HG02763 (cell line): ENCODE measurements at regions not wholly inside any gene's neighbourhood (a gene's known extent, or its start where the extent isn't known, plus 50 kb on each side); places are given as distances from the start of the nearest gene placed in this dataset.
"Not testable (repeated sequence)": the region's sequence is repeated elsewhere in the genome, so short reads cannot be mapped to it uniquely, and the experiment has no call there.

Source experiments
- ATAC-seq: cut with Tn5 transposase; IDR thresholded peaks from one replicate; pipeline ENCODE4 v1.9.1; 2021; ENCODE audit warnings: mild to moderate bottlenecking, moderate library complexity; ENCODE audit not compliant: unreplicated experiment

- ATAC-seq: no peak
Measured at GRCh38 chr7:68754414-68754813, 843.9 kb upstream of the AUTS2 start.

DNA sequence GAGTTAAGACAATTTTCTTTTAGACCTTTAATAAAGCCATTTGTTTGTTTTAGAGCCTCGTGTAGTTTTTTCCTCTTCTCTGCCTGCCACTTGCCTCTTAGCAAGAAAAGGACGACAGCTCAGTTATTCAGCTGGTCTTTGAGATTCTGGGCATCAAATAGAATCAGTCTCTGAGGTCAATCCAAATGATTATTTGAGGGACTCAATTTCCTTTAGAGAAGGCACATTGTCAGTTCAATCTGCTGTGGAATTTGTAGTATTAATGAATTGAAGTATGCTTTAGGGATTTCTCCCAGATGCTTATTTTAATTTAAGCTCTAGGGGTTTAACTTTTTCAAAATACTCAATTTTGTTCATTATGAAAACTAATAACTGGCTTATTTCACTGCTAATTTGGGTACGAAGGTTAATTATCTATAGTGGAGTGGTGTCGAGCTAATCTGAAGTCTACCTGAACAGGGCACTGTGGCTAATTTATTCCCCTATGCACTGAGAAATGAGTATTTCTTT is 841.2 kb upstream of the AUTS2 start:
- ATAC-seq: no peak

DNA sequence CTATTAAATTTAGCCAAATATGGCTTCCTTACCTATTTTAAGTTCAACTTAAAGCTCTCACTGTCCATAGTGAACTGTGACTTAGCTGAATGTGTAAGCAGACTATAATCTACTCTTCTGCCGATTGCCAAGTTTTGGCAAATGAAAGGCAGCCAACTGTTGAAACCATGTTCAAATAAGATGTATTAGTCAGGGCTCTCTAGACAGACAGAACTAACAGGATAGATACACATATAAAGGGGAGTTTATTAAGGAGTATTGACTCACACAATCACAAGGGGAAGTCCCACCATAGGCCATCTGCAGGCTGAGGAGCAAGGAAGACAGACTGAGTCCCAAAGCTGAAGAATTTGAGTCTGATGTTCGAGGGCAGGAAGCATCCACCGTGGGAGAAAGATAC is 837.7 kb upstream of the AUTS2 start:
- no peak for ATAC-seq

GRCh38 chr7:68767462-68767861 is 830.8 kb upstream of the AUTS2 start:
- no peak for ATAC-seq

DNA sequence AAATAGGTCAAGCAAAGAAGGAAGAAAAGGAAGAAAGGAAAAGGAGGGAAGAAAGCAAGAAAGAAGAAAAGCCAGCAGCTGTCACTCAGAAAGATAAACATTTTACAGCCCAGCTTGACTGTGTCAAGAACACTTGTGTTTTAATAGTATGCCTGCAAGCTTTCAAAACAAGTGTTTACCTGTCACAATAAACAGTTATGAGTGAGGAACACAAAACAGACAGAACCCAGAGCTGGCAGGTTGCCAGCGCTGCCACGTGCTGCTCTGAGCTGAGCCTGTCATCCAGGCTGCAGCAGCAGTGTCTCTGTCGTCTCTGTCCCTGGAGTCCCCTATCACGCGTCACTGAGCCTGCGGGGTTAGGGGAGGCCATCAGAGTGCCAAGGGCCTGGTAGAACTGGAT is 827.6 kb upstream of the AUTS2 start:
- no peak for ATAC-seq

- ATAC-seq: no peak
Measured at GRCh38 chr7:68776326-68776725, 821.9 kb upstream of the AUTS2 start.

DNA sequence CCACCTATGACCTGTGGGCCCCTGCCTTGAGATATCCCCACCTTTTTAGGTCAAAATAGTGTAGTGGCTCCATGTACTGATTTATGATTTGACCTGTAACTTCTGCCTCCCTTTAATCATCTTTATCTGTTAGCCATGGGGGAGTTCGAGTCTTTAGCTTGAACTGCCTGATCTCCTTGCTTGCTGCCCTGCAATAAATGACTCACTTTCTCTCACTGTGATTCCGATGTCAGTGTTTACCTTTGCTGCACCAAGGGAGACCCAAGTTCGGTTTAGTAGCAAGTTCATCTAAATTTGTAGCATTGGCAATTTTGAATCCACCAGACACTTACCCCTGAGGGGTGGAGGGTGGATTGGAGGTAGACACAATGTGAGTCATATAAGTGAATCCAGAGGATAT is 814.6 kb upstream of the AUTS2 start:
- ATAC-seq: no peak

DNA sequence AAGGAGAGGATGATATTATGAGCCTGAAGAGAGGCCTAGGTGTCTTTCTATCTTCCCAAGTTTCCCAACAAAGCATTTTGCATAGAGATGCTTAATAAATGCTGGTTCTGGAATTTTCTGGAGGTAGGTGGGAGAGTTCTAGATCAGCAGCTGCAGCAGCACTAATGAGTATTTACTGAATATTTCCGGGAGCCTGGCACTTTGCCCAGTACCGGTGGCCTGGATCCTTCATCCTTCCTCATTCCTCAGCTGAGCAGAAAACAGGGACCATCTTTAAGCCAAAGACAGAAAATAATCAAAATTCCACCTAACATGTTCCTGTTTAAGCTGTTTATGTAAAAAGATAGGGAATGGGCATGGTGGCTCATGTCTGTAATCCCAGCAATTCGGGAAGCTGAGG is 813.2 kb upstream of the AUTS2 start:
- no peak for ATAC-seq

- ATAC-seq: no peak
Measured at GRCh38 chr7:68787566-68787965, 810.7 kb upstream of the AUTS2 start.

DNA sequence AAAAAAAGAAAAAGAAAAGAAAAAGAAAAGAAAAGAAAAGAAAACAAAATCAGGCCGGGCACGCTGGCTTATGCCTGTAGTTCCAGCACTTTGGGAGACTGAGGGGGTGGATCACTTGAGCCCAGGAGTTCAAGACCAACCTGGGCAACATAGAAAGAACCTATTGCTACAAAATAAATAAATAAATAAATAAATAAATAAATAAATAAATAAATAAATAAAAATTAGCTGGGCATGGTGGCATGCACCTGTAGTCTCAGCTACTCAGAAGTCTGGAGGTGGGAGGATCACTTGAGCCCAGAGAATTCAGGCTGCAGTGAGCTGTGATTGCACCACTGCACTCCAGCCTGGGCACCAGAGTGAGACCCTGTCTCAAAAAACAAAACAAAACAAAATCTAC is 809.7 kb upstream of the AUTS2 start:
- ATAC-seq: not testable (repeated sequence)

DNA sequence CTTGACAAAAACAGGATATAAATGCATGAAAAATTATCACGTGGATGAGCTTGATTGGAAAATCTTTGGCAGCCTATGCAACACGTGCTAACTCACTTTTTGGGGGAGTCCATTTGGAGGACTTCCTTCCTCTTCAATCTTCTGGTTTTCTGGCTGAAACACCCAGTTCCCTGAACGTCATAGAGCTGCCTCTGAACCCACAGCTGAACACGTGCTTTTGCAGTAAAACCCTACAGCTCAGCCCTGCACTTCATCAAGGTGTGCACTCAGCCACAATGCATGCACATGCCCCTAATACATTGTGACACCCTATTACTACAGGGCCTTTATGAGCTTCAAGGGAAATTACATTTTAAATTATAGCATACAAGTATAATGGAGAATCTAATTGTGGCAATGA is 808.7 kb upstream of the AUTS2 start:
- ATAC-seq: no peak

- ATAC-seq: no peak
Measured at GRCh38 chr7:68792351-68792750, 805.9 kb upstream of the AUTS2 start.

DNA sequence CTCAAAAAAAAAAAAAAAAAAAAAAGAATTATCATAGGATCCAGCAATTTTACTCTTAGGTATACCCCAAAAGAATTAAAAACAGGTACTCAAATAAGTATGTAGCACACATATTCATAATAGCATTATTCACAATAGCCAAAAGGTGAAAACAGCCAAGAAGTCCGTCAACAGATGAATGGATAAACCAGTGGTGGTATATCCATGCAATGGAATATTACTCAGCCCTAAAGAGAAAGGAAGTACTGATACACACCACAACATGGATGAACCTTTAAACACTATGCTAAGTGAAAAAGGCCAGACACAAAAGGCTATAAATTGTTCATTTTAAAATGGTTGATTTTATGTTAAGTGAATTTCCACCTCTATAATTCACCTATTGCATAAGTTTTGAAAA is 804.8 kb upstream of the AUTS2 start:
- ATAC-seq: no peak

DNA sequence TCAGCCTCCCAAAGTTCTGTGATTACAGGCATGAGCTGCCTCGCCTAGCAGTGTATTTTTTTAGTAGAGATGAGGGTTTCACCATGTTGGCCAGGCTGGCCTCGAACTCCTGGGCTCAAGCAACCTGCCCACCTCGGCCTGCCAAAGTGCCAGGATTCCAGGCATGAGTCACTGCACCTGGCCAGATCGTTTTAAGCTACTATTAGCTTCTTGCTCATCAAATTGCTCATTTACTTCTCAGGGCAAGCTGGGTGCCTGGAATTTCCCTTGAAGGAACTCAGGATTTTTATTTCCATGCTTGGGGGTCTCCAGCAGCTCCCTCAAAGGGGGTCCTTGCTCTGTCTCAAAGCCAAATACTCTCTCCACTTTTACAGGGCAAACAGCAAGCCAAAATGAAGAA is 798.0 kb upstream of the AUTS2 start:
- ATAC-seq: no peak

DNA sequence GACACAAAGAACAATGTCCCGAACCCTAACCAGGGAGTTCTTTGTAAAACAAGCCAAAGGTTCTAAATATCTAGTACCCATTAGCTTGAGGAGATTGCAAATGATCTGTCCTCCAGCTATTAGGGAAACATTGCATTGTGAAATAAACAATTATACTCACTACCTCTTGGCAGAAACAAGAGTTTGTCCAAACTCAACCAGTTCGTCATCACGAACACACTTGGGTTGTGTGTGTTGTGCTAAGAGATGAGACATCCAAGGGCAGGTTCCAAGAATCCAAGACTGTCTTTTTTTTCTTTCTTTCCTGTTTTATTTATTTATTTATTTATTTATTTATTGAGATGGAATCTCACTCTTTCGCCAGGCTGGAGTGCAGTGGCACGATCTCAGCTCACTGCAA is 793.1 kb upstream of the AUTS2 start:
- ATAC-seq: no peak

DNA sequence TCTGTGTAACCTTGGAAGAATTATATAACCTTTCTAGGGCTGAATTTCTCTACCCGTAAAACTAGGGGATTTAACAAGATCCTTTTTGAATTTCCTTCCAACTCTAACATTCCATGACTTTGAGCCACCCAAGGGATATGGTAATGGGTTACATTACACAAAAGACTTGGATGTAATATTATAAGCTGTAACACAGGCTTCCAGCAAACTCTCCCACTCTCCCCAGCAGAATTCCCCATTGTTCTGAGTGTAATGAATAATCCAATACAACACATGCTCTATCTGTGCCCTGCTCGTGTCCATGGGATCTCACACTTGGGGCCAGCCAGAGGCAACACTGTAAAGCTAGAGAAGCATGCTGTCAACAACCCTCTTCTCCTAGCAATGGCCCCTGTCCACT is 790.6 kb upstream of the AUTS2 start:
- ATAC-seq: no peak

DNA sequence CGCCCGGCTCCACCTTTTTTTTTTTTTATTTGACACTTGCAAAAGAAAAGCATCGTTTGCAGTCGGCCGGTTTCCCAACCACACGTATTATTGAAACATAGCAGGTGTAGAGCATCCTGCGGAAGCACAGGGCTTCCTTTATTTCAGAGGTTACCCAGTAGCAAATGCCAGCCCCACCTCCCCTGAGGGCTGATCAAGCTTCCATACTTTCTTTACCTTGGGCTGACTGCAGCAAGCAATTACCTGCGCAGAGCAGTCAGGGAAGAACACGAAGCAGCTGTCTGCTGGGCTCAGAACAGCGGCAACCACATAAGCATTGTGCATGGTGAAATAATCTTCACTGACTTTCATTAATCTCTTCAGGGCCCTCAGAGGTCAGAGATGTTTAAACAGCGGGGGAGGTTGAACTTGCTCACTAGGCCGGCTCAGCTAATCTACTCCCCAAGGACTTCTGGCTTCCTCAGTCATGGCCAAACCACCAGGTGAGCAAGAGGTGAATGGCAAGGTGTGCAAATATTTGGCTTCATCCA is 784.7 kb upstream of the AUTS2 start:
- ATAC-seq: no peak

GRCh38 chr7:68816491-68816890 is 781.8 kb upstream of the AUTS2 start:
- no peak for ATAC-seq

DNA sequence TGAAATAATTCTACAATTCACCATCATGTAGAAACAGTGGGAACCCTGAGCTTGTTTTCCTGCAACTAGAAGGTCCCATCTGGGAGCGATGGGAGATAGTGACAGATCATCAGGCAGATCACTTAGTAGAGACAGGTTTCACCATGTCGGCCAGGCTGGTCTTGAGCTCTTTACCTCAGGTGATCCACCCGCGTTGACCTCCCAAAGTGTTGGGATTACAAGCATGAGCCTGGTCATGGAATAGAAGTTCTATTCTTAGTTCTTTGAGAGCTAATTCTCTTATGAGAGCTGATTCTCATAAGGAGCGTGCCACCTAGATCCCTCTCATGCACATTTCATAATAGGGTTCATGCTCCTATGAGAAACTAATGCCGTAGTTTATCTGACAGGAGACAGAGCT is 778.0 kb upstream of the AUTS2 start:
- no peak for ATAC-seq

GRCh38 chr7:68821846-68822245 is 776.4 kb upstream of the AUTS2 start:
- no peak for ATAC-seq

- ATAC-seq: no peak
Measured at GRCh38 chr7:68823996-68824780, 774.1 kb upstream of the AUTS2 start.

- no peak for ATAC-seq
Measured at GRCh38 chr7:68828575-68828974, 769.7 kb upstream of the AUTS2 start.

- no peak for ATAC-seq
Measured at GRCh38 chr7:68833422-68833821, 764.9 kb upstream of the AUTS2 start.
